Heart left ventricle (tissue), 16 donors: ENCODE measurements at regions not wholly inside any gene's neighbourhood (a gene's known extent, or its start where the extent isn't known, plus 50 kb on each side); places are given as distances from the start of the nearest gene placed in this dataset.

ENCODE experiments used
- ATAC-seq, 4 donors: fragments of 200-7000 bp; cut with Tn5 transposase; one replicate each; pipeline ENCODE4 v1.9.1; 2020 to 2022; ENCODE audit warnings: moderate library complexity in 4 of 4, mild to moderate bottlenecking in 3 of 4, moderate number of reproducible peaks in 1 of 4
- DNase-seq, 5 donors: peaks; one replicate each; pipeline ENCODE4 v3.0.0-alpha.2; 2020
- H3K27ac ChIP-seq, 12 donors: fragments of 200-600 bp; sonication (generic) in 4 of 12; one replicate each; pipeline versions ENCODE4 v1.5.0 to v1.8.0; 2016 to 2022; ENCODE audit warnings: mild to moderate bottlenecking in 2 of 12
- H3K27me3 ChIP-seq, 9 donors: fragments of 200-600 bp; sonication (generic) in 2 of 9; one replicate each; pipeline versions ENCODE4 v1.5.1 to v1.8.0; 2016 to 2022; ENCODE audit warnings: mild to moderate bottlenecking in 3 of 9
- H3K36me3 ChIP-seq, 9 donors: fragments of 200-600 bp; sonication (generic) in 2 of 9; one replicate each; pipeline versions ENCODE4 v1.5.0 to v1.8.0; 2018 to 2022; ENCODE audit warnings: mild to moderate bottlenecking in 2 of 9
- H3K4me1 ChIP-seq, 12 donors: fragments of 200-600 bp; sonication (generic) in 4 of 12; one replicate each; pipeline versions ENCODE4 v1.5.0 to v1.8.0; 2016 to 2022; ENCODE audit warnings: mild to moderate bottlenecking in 3 of 12
- H3K4me3 ChIP-seq, 12 donors: fragments of 200-600 bp; sonication (generic) in 4 of 12; one replicate each; pipeline versions ENCODE4 v1.5.0 to v1.8.0; 2017 to 2022; ENCODE audit warnings: mild to moderate bottlenecking in 9 of 12, moderate library complexity in 4 of 12
- H3K9me3 ChIP-seq, 12 donors: fragments of 200-600 bp; sonication (generic) in 4 of 12; one replicate each; pipeline versions ENCODE4 v1.5.0 to v1.8.0; 2016 to 2022; ENCODE audit warnings: mild to moderate bottlenecking in 1 of 12
- CTCF ChIP-seq, 12 donors: fragments of 200-600 bp; sonication (generic) in 4 of 12; IDR thresholded peaks; one replicate each; pipeline versions ENCODE4 v1.5.0 to v1.8.0; 2018 to 2022; ENCODE audit warnings: antibody characterized with exemption in 12 of 12, mild to moderate bottlenecking in 5 of 12
- POLR2A ChIP-seq, 2 donors: fragments of 450-650 bp; IDR thresholded peaks; one replicate each; pipeline ENCODE4 v1.6.1; 2017; ENCODE audit warnings: antibody characterized with exemption in 2 of 2, mild to moderate bottlenecking in 2 of 2, moderate library complexity in 2 of 2
- WGBS, 4 donors: extraction: QIAGEN DNeasy Blood & Tissue Kit in 2 of 4; methylation state at CpG; one replicate each; pipeline versions ENCODE4 v1.1.5 to v1.1.7; 2013 to 2018; 5-methylcytosine and 5-hydroxymethylcytosine counted together
- intact Hi-C, 10 donors: fragments of 100-400 bp; cut with DNase I; formaldehyde crosslinking; loops; one replicate each; pipeline versions ENCODE4 v1.11.1 to v1.14.2; 2022
- donor health status: ischemic (EF 13 %, LVEDD 7.1; RV severe dilation, severe dysfunction).
- donor health status: healthy with polysubstance abuse.
- donor health status: DM: no; HTN: yes; CAD: no.
- donor health status: DM: no; HTN: no; CAD: no.
- donor health status: ischemic (EF 25% LVEDD 6.9; RV normal size, moderate dysfunction).
- donor health status: ischemic (EF 25% LVEDD 5.7; RV mildly dilated, moderate dysfunction).
- donor health status: healthy.
- donor health status: DM: yes; HTN: yes; CAD: no.
- donor health status: ischemic (EF 35%, LVEDD 5.7; RV mildly dilated, moderate dysfunction).
- donor health status: nonischemic (EF 11% LVEDD 7.7; RV severe dilation, severe dysfunction).
- donor health status: DM: yes; HTN: yes; CAD: no.
- donor health status: PGD.
- donor health status: ischemic (EF 29% LVEDD 5.4; RV normal size, mild dysfunction).
- donor health status: nonischemic (EF 23%, LVEDD 6.1; RV moderate dilation, normal function).

GRCh38 chr4:129675036-129675435 is 579.1 kb downstream of the C4orf33 start:
- H3K36me3 ChIP-seq = no peaks in the 10 kb centered on the region
- no peak for DNase-seq
- WGBS, 4 donors = 96 to 98% (median 97%) methylated on average over 1 of the region's 1 CpG
- H3K4me1 ChIP-seq = no peaks in the 10 kb centered on the region
- ATAC-seq = no peak
- TF ChIP-seq POLR2A (IDR thresholded peaks at IDR 0.05) (no peak), CTCF (IDR thresholded peaks at IDR 0.05) (no peak)
- no peaks in the 10 kb centered on the region for H3K27me3 ChIP-seq
- H3K27ac ChIP-seq = no peak overlapping the region
- H3K4me3 ChIP-seq = no peak overlapping the region
- intact Hi-C loops = no loop called here
- no peaks in the 10 kb centered on the region for H3K9me3 ChIP-seq

- no peaks in the 10 kb centered on the region for H3K4me1 ChIP-seq
- H3K36me3 ChIP-seq = no peaks in the 10 kb centered on the region
- DNase-seq (no peak), ATAC-seq (no peak)
- H3K9me3 ChIP-seq = no peaks in the 10 kb centered on the region
- H3K4me3 ChIP-seq = no peak overlapping the region
- H3K27ac ChIP-seq = no peak overlapping the region
- WGBS, 4 donors = 85 to 94% (median 89%) methylated on average over 4 of the region's 4 CpGs
- no peaks in the 10 kb centered on the region for H3K27me3 ChIP-seq
- intact Hi-C loops = no loop called here
- no peak for TF ChIP-seq CTCF (IDR thresholded peaks at IDR 0.05)
- no peak for TF ChIP-seq POLR2A (IDR thresholded peaks at IDR 0.05)
Observed at GRCh38 chr4:129676934-129677333, 581.0 kb downstream of the C4orf33 start.

- ATAC-seq (no peak), DNase-seq (no peak)
- H3K4me1 ChIP-seq = no peaks in the 10 kb centered on the region
- H3K27me3 ChIP-seq = no peaks in the 10 kb centered on the region
- H3K4me3 ChIP-seq = no peak overlapping the region
- H3K9me3 ChIP-seq = no peaks in the 10 kb centered on the region
- intact Hi-C loops = no loop called here
- 46 to 57% (median 49%) methylated on average over 1 of the region's 1 CpG for WGBS, 4 donors
- TF ChIP-seq CTCF (IDR thresholded peaks at IDR 0.05) (no peak), POLR2A (IDR thresholded peaks at IDR 0.05) (no peak)
- no peaks in the 10 kb centered on the region for H3K36me3 ChIP-seq
- H3K27ac ChIP-seq = no peak overlapping the region
Observed at GRCh38 chr4:129682586-129682985, 586.6 kb downstream of the C4orf33 start.

- no peaks in the 10 kb centered on the region for H3K36me3 ChIP-seq
- no peak for ATAC-seq
Observed at GRCh38 chr4:129707949-129708348, 612.0 kb downstream of the C4orf33 start.

More at GRCh38 chr4:129707949-129708348, 612.0 kb downstream of the C4orf33 start:
- peaks cover 0 to 7% (median 0%) of the 10 kb centered on the region in 12 donors for H3K9me3 ChIP-seq
- TF ChIP-seq CTCF (IDR thresholded peaks at IDR 0.05) (no peak), POLR2A (IDR thresholded peaks at IDR 0.05) (no peak)
- no peak for DNase-seq
- H3K4me1 ChIP-seq = no peaks in the 10 kb centered on the region
- intact Hi-C loops = no loop called here
- no peak overlapping the region for H3K27ac ChIP-seq
- no peak overlapping the region for H3K4me3 ChIP-seq
- H3K27me3 ChIP-seq = no peaks in the 10 kb centered on the region
